Superior temporal gyrus (tissue), 1 donor: ENCODE measurements at regions not wholly inside any gene's neighbourhood (a gene's known extent, or its start where the extent isn't known, plus 50 kb on each side); places are given as distances from the start of the nearest gene placed in this dataset.
"Not testable (repeated sequence)": the region's sequence is repeated elsewhere in the genome, so short reads cannot be mapped to it uniquely, and the experiment has no call there.

Experiments
- DNase-seq: peaks from one replicate; pipeline ENCODE4 v3.0.0-alpha.2; 2016; ENCODE audit errors: extremely low spot score

DNA sequence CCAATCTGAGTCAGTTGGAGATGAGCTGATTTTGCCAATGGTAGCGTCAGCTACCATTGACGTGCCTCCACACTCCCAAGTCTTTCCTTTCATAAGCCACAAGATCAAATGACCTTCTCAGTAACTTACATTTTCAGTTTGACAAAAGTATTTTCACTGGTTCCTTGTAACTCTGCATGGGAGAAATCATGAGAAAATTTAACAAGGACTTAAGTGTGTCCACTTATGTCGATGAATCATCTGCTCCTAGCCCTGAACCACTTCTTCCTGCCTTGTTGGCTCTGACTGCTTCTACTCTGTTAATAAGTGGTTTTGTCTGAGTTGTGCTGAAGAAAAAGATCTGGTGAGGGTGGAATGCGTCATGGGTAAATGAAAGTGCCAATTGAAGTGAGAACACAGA is 101.2 kb downstream of the NFKBIZ start:
- no peak for DNase-seq

DNA sequence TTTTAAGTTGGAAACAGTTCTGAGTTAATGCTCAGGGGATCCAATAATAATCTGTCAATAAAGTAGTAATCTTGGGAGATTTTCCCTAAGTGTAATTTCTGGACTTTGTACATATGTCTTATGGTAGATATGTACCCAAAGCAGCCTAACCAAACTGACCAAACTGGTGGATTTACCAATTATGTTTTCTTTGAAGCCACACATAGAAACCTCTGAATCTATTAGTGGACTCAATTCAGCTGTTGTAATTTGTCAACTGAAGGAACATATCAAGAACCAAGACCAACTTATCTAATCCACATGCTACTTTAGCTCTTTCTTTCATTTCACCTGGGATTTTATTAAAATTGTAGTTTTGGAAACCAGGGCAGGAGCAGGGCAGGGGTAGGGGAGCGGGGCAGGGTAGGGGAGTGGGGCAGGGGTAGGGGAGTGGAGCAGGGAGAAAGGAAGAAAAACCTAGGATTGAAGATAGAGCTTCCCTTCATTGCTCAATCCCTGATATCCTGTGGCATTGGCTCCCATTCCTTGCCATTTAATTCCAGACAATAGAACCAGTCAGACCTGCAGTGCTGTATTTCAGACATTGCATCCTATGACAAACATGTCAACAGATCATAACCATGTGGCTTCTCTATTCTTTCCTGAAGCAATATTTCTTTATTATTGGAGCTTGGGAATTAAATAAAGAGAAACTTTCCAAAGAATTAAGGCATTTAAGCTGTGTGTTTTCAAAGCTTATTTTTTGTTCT is 101.8 kb downstream of the NFKBIZ start:
- DNase-seq: no peak

DNA sequence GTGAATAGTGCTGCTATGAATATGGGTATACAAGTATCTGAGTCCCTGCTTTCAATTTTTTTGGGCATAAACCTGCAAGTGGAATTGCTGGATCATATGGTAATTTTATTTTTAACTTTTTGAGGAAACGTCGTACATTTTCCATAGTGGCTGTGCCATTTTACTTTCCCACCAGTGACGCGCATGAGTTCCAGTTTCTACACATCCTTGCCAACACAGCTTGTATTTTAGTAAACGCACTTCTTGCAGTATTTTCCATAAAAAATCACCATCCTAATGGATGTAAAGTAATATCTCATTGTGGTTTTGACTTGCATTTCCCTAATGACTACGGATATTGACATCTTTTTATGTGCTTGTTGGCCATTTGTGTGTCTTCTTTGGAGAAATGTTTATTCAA is 105.0 kb downstream of the NFKBIZ start:
- no peak for DNase-seq

DNA sequence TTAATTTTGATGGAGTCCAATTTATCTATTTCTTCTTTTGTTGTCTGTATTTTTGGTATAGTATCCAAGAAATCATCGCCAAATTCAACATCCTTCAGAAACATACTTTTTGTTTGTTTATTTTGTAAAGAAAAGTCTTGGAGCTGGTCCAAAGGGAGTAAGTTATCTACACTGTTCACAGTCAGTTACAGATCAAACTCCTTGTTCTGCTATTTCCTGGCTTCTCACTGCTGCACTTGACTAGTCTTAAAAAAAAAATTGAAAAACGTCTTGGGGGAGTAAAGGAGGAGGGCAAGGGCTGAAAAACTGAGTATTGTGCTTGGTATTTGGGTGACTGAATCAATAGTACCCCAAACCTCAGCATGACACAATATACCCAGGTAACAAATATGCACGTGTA is 105.6 kb downstream of the NFKBIZ start:
- no peak for DNase-seq

DNA sequence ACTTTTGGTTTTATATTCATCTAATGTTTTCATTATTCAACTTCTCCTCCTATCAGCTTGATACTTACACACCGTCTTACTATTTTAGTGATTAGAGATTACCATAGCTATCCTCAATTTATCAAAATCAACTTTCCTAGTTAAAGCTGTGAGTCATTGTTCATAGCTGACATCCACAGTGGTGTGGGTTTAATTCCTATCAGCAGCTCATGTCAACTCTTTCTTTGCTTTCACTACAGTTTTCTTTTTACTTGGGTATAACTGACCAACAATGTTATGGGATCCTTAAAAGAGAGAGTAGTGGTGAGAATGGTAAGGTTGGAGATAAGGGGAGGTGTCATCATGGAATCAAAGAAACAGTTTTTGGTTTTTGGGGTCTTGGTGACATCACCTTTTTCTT is 112.7 kb downstream of the NFKBIZ start:
- DNase-seq: no peak

DNA sequence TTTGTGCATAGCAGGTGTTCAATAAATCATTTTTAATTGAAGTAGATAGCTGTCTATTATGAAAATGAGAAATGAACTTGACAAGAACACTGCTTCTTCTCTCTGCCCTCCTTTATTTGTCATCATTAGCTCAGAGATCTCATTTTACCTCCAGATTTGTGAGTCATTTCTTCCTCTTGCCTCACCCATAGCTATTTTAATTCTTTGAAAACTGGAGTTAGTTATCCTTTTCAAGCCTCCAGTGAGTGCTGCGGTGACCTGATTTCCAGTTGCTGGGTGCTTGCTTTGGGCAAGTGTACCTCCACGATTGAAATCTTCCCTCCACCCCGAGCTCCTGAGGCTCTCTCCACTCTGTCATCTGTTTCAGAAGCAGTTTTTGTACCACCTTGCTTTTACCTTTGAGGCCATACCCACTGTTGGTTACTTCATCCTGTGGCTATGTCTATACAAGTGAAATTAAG is 114.6 kb downstream of the NFKBIZ start:
- DNase-seq: no peak

DNA sequence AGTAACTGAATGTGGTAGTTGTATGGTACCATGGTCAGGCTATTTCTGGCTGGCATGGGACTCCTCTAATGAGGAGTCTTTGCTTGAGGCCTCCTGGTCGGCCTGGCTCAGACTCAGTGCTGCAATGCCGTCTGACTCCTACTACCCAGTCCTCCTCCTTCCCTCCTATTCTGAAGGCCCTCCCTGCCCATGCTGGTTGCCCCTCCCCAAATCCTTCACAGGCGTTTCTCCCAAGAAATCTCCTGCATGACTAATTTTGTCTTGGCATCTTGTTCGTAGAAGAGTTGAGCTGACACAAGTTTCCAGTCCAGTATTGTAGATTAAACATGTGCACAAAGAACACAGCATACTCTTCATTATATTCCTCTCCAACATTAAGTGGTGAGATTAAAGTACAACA is 115.5 kb downstream of the NFKBIZ start:
- no peak for DNase-seq

DNA sequence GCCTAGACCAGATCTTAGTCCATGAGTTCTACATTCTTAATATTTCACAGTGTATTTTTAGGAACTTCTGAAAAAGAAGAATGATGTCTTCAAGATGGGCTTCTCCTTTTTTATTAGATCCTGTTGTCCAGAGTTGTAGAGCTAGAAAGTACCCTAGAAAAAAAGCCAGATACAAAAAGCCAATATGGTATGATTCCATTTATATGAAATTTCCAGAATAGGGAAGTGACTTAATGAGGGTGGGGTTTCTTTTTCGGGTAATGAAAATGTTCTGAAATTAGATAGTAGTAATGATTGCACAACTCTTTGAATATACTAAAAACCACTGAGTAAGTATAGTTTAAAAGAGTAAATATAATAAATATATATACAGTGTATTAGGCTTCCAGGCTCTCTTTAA is 116.9 kb downstream of the NFKBIZ start:
- no peak for DNase-seq

DNA sequence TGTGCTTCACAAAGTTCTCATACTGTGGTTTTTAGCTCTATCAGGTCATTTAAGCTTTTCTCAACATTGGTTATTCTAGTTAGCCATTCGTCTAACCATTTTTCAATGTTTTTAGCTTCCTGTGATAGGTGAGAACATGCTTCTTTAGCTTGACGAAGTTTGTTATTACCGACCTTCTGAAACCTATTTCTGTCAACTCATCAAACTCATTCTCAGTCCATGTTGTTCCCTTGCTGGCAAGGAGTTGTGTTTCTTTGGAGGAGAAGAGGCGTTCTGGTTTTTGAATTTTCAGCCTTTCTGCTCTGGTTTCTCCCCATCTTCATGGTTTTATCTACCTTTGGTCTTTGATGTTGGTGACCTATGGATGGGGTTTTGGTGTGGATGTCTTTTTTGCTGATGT is 120.9 kb downstream of the NFKBIZ start:
- DNase-seq: no peak

DNA sequence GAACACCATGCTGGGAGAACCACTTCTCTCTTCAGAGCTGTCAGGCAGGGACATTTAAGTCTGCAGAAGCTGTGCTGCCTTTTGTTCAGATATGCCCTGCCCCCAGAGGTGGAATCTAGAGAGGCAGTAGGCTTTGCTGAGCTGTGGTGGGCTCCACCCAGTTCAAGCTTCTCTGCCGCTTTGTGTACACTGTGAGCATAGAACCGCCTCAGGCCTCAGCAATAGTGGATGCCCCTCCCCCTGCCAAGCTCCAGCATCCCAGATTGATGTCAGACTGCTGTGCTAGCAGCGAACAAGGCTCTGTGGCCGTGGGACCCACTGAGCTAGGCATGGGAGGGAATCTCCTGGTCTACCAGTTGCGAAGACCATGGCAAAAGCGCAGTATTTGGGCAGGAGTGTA is 121.6 kb downstream of the NFKBIZ start:
- DNase-seq: no peak

DNA sequence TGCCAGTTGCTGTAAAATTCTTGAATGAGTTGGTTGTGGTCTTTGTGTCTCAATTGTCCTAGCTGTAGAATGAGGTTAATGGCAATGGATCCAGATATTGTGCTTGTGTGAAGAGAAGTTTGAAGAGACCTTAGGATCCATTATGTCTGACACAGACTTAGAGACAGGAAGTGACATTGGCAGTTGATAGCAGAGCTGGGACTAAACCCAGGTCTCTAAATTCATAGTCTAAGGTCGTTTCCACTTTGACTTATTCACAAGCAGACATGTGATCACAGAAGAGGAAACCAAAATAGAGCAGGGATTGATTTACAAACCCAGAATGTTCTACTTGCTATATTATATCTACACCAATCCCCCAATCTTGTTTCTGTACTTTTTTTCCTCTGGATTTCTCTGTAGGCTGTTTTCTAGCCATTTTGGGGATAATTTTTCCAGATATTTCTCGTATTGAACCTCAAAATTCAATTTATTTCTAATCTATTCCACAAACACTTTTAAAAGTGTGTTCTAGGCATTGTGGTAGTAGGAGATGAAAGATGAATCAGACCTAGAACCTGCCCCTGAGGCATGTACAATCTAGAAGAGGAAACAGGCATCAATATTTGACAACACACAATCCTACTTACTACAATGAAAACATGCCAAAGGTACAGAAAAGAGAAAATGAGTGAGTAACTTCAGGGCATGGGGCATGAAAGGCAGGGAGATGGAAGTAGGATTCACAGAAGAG is 123.3 kb downstream of the NFKBIZ start:
- no peak for DNase-seq

DNA sequence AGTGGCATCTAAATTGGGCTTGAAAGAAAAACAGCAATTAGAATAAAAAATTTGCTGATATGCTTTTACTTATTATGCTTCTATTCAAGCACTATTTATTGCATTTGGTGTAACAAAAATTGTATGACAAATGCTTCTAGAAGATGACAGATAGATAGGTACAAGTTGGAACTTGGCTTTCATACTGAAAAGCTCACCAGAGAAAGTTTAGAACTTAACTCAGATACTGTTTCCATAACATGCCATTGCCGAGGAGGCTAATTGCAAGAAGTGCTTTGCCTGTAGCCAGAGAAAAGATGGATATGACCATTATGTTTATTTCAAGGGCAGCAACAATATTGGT is 123.8 kb downstream of the NFKBIZ start:
- DNase-seq: no peak

DNA sequence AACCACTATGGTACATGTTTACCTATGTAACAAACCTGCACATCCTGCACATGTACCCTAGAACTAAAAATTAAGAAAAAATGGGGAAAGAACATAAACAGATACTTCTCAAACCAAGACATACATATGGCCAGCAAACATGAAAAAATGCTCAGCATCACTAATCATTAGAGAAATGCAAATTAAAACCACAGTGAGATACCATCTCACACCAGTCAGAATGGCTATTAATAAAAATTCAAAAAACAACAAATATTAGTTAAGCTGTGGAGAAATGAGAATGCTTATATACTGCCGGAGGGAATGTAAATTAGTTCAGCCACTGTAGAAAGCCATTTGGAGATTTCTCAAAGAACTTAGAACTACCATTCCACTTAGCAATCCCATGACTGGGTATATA is 126.1 kb downstream of the NFKBIZ start:
- not testable (repeated sequence) for DNase-seq

DNA sequence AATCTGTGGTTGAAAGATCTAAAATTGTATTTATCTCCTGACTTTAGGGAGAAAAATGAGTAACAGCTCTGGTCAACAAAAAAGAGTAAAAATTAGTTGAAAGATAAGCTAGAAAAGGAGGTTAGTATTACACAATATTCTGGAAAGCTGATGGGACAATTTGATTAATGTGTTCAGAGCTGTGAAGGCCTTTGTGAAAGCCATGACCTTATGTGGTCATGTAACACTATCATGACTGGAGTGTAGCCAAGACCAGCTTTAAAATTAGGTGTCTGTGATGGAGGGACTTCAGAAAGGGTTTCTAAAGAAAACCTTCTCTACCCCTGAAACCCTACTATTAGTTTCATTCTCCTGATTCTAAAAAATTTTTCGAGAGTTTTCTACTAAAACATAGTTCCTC is 127.2 kb downstream of the NFKBIZ start:
- no peak for DNase-seq

DNA sequence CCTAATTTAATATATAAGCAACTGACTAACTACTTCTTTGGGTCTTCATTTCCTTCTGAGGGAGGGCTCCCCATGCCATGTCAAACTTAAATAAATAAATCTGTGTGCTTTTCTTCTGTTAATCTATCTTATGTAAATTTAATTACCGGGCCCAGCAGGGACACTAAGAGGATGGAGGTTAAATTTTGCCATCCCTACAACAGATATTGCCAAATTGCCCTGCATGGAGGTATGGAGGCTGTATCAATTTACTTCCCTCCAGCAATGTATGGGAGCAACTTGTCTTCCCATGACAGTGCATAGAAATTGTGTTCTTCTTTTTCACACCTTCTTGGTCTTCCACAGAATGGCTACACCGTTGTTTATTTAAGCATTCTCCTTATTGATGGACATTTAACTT is 129.0 kb downstream of the NFKBIZ start:
- DNase-seq: no peak

DNA sequence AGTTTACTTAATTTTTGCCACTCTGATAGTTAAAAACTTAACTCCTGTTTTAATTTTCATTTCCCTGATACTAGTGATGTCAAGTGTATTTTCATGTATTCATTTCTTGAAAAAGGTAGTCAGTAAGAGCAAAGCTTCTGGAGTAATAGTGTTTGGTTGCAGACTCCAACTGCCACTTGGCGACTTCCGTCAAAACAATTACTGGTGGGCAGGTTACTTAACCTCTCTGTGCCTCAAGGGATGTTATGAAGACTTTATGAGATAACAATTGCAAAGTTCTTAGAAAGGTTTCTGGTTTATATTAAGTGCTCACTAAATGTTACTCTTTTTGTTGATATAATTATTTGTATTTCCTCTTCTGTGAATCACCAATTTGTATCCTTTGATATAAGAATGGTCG is 129.7 kb downstream of the NFKBIZ start:
- DNase-seq: no peak

DNA sequence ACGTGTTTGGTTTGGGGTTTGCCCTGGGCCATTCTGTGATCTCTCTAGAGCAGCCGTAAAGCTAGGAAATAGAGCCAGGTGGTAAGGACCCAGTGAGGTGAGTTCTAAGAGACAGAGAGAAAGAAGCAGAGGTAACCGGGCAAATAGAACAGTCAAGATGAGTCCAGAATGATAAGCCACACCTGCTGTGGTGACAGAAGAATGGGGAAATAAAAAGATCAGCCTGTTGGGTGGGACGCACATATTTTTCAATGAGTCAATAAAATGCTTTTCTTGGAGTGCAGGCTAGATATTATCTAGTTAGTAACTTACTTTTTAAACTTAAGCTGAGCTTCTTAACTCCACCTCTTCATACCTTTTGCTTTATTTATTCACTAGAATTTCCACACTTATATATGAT is 135.0 kb downstream of the NFKBIZ start:
- DNase-seq: no peak

DNA sequence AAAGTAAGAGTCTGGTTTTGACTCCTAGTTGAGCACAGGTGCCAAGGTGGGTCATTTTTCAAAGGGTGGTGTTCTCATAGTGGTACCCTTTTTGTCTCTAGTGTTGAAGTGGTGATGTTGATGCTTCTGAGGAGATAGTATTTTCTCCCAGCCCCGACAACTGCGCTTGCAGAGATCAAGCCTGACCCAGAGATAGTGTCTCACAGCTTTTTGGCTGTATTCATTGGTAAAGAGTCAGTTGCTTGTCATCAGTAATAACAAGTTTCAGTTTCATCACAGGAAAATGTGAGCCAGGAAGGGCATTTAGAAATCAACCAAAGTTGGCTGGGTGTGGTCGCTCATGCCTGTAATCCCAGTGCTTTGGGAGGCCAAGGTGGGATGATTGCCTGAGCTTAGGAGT is 139.3 kb downstream of the NFKBIZ start:
- no peak for DNase-seq

DNA sequence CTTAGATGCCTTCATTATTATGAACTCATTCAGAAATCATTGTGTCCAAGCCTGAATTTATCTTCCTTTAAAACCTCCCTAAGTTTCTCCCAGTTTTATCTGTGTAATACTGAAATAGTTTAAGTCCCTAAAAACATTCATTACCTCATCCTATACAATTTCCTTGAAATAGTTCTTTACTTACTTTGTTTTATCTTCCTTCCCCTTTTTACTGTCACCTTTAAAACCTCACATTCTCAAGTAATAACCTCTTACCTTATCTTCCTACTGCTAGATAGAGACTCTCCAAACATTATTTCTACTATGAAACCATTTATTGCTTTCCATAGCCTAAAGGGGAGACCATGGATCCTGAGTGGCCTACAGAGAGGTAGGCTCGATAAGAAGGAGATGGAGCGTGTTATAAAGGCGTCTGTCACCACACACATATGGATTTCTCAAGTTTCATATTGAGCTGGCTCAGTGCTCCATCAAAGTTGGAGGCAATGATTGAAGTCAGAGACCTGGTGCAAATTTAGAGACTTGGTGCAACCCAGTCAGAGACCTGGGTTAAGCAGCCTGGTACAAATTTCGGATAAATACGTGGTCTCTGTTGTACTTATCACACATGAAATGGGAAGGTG is 140.4 kb downstream of the NFKBIZ start:
- no peak for DNase-seq

DNA sequence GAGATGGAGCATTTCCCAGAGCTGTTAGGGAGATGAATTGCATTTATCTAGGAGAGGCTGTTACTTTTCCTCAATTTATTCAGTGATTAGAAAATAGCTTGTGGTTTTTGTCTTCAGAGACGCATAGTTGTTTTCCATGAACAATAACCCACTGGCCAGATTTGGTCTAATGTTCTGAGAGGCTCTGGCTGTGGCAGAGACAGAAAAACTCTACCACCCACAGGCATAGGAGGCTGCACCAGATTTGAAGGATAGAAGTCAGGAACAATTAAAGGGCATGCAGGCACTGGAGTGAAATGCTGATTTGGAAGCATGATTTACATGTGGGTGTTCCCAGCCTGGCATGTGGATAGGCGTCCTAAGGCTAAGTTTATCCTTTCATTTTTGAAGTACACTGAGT is 143.5 kb downstream of the NFKBIZ start:
- peak; percentile 32 for DNase-seq

DNA sequence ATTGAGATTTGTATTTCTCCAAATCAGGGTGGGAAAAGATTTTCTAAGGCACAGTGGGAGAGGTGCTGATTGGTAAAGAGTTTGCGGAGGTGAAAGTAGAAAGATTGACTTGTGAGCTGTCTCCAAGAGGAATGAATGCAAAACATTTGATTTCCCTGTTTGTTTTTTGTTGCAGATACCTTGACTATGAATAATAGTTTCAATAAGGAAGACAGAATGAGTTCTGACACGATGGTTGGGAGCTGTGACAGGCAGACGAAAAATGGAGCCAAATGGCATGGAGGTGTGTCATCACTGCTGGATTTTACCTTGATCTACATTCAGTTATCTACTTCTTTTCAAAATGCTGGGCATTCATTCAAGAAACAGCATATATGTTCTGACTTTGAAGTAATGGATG is 145.1 kb downstream of the NFKBIZ start:
- DNase-seq: no peak

DNA sequence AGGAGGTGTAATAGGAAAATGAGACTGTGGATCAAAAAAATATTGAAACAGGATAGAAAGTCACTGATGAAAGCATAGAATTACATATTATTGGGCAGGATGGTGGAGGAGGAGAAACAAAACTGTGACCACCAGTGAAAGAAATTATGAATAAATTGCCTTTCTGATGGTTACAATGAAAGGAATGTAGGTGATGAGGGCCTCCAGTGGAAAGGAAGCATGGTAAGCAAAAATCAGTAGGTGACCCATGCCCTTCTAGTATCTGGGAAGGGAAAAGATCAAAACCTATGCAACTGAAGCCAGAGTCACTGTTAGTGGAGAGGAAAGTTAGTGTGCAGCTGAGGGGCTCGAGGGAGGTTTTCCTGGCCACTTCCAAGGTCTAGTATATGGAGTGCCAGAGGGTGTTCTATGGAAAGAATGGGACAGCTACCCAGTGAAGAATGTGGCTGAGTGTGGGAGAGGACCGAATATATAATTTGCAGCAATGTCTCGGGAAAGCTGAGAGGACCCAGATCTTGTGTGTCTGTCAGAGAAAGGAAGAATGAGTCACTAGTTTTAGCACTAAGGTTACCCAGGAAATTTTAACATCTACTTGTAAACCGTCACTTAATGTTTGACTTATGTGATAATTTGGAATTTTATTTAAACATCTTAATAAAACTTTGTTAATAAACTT is 146.2 kb downstream of the NFKBIZ start:
- no peak for DNase-seq

DNA sequence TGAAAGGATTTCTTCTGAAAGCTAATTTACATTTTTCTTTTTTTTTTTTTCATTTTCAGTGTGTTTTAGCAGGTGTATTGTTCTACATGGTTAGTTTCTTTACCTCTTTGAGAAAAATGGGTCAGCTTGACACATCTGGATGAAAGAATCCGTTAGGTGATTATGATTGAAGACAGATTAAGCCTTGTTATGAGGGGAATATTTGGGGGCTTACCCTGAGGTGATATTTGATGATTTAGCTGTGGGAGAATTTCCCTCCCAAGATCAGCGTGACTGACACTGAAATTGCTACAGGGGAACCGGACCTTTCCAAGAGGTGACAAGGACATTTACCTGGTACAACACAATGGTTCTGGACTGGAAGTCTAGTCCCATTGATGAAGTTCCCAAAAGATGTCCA is 147.5 kb downstream of the NFKBIZ start:
- DNase-seq: no peak
